Fibroblast of skin of right biceps (primary cell): ENCODE measurements at regions not wholly inside any gene's neighbourhood (a gene's known extent, or its start where the extent isn't known, plus 50 kb on each side); places are given as distances from the start of the nearest gene placed in this dataset.
"Not testable (repeated sequence)": the region's sequence is repeated elsewhere in the genome, so short reads cannot be mapped to it uniquely, and the experiment has no call there.

Source experiments
- DNase-seq: peaks from one replicate; pipeline ENCODE4 v3.0.0-alpha.2; 2013

GRCh38 chr9:110126499-110126941 is 81.4 kb downstream of the C9orf152 start:
- DNase-seq = peak; percentile 23

GRCh38 chr9:110126986-110127864 is 80.7 kb downstream of the C9orf152 start:
- peak; percentile 81 for DNase-seq

- DNase-seq = no peak
Measured at GRCh38 chr9:110128664-110129329, 79.2 kb downstream of the C9orf152 start.

- no peak for DNase-seq
Measured at GRCh38 chr9:110129425-110129824, 78.5 kb downstream of the C9orf152 start.

GRCh38 chr9:110130211-110130610 is 77.7 kb downstream of the C9orf152 start:
- DNase-seq = no peak

GRCh38 chr9:110130791-110131416 is 77.1 kb downstream of the C9orf152 start:
- no peak for DNase-seq

GRCh38 chr9:110131499-110131898 is 76.5 kb downstream of the C9orf152 start:
- peak; percentile 53 for DNase-seq

- DNase-seq = not testable (repeated sequence)
Measured at GRCh38 chr9:110132531-110132930, 75.4 kb downstream of the C9orf152 start.

GRCh38 chr9:110133059-110133458 is 74.9 kb downstream of the C9orf152 start:
- no peak for DNase-seq

GRCh38 chr9:110133608-110134210 is 74.2 kb downstream of the C9orf152 start:
- DNase-seq = peak; percentile 78

GRCh38 chr9:110135846-110136245 is 72.1 kb downstream of the C9orf152 start:
- DNase-seq = peak; percentile 52

- DNase-seq = no peak
Measured at GRCh38 chr9:110136802-110137201, 71.2 kb downstream of the C9orf152 start.

GRCh38 chr9:110140276-110140675 is 67.7 kb downstream of the C9orf152 start:
- DNase-seq = no peak

- peak; percentile 100 for DNase-seq
Measured at GRCh38 chr9:110141227-110141793, 66.6 kb downstream of the C9orf152 start.

GRCh38 chr9:110142253-110142652 is 65.7 kb downstream of the C9orf152 start:
- DNase-seq = no peak

GRCh38 chr9:110142868-110143481 is 65.0 kb downstream of the C9orf152 start:
- peak; percentile 24 for DNase-seq

- no peak for DNase-seq
Measured at GRCh38 chr9:110143485-110143884, 64.5 kb downstream of the C9orf152 start.

GRCh38 chr9:110143950-110144545 is 63.9 kb downstream of the C9orf152 start:
- DNase-seq = no peak

- peak; percentile 70 for DNase-seq
Measured at GRCh38 chr9:110146373-110146772, 61.6 kb downstream of the C9orf152 start.

GRCh38 chr9:110148384-110148783 is 59.6 kb downstream of the C9orf152 start:
- peak; percentile 29 for DNase-seq

GRCh38 chr9:110148891-110149290 is 59.1 kb downstream of the C9orf152 start:
- DNase-seq = peak; percentile 79
